CD4-positive, alpha-beta T cell treated with Interleukin-21 for 1 hour (primary cell): ENCODE measurements at regions not wholly inside any gene's neighbourhood (a gene's known extent, or its start where the extent isn't known, plus 50 kb on each side); places are given as distances from the start of the nearest gene placed in this dataset.

ENCODE experiments used
- DNase-seq: peaks from one replicate; pipeline ENCODE4 v3.0.0-alpha.2; 2020

GRCh38 chr5:125348936-125349831 lies 602.7 kb upstream of the ZNF608 start:
- DNase-seq: no peak

DNA sequence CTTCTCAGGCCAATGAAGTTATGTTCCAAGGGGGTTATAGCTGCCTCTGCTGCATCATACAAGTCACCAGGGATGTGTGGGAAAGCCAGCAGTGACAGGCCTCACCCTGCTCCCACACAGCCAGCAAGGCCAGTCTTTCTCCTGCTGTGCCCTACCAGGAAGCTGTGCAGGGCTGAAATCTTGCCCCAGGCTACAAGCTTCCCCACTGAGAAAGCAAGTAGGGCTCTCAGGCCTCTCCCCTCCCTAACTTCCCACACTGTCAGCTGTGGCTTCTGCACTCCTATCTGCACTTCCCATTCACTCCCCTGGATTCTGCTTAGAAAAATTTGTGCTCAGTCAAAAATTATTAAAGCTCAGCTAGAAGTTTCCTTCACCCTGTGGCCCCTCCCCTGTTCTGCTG lies 611.2 kb upstream of the ZNF608 start:
- no peak for DNase-seq

- no peak for DNase-seq
Measured at GRCh38 chr5:125365747-125366146, 619.3 kb upstream of the ZNF608 start.

GRCh38 chr5:125367702-125368101 lies 621.3 kb upstream of the ZNF608 start:
- no peak for DNase-seq

- no peak for DNase-seq
Measured at GRCh38 chr5:125370461-125371205, 624.2 kb upstream of the ZNF608 start.

DNA sequence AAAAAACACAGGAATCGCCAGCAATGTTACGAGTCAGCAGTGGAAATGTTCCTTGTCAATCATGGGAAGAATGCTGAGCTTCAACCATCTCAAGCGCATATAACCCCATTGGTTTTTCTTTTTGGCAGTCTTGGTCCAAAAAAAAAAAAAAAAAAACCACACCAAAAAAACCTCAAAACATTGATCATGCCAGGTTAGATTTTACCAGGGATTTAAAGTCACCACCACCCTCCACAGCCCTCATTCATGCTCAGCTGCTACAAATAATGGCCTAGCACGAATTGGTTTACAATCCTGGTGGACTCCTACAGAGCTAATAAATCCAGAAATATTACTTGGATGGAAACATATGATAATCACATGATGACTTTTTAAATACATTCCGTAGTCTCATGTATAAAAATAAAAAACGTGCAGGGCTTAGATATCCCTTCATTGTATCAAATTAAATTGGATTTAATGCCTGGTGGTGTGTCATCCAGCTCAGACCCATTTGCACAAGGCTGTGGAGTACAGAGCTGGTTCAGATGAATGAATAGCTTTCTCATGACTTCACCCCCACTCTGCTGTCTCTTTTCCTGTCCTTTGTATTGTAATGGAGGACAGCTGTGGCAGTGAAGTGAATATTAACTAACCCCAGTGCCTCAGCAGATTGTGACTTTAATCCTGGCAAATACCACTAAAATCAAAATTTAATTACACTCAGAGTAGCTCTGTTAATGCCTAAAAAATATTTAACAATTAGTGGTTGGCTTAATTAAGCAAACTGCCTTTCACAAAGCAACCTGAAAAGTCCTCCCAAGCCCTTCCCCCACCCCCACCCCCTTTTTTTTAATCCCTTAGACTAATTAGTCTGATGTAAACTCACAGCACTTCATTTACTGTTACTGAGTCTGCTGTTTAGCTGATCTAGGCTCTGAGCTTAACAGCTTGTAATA lies 626.5 kb upstream of the ZNF608 start:
- DNase-seq: no peak

- no peak for DNase-seq
Measured at GRCh38 chr5:125375143-125375542, 628.7 kb upstream of the ZNF608 start.

GRCh38 chr5:125376059-125376641 lies 629.7 kb upstream of the ZNF608 start:
- DNase-seq: no peak

DNA sequence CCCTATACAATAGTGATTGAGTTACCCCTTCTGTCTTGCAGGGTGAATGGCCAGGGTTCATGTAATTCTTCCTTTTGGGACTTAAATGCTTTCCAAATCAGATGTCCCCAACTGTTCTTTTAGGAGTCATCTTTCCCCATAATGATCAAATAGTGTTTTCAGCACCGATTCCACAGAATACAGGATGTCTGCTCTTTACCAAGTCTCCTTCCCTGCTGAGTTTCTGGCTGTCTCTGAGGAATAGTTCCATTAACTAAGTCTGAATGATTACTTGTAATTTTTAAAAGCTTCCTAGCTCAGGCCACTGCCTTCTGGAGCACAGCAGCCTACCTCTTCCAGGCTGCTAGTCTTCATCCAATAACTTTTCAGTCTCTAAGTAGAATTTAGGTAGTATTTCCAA lies 630.7 kb upstream of the ZNF608 start:
- DNase-seq: no peak

GRCh38 chr5:125381290-125381689 lies 634.9 kb upstream of the ZNF608 start:
- DNase-seq: no peak

GRCh38 chr5:125384071-125384470 lies 637.6 kb upstream of the ZNF608 start:
- no peak for DNase-seq

DNA sequence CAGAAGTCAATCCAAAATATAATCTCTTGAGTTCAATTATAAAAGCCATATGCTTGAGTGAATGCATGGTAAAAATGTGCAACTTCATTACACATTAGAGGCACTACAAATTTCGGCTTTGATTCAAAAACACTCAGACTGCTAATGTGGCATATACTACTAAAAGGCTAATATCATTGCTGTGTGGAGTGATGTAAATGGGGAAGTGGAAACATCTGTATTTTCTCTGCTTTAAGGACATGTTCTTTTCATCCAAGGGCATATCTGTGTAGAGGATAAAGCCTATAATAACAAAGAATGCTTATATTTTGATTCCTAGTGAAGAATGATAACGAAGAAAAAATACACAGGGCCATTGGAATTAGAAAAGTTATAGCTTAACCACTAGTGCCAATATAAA lies 643.9 kb upstream of the ZNF608 start:
- DNase-seq: no peak

DNA sequence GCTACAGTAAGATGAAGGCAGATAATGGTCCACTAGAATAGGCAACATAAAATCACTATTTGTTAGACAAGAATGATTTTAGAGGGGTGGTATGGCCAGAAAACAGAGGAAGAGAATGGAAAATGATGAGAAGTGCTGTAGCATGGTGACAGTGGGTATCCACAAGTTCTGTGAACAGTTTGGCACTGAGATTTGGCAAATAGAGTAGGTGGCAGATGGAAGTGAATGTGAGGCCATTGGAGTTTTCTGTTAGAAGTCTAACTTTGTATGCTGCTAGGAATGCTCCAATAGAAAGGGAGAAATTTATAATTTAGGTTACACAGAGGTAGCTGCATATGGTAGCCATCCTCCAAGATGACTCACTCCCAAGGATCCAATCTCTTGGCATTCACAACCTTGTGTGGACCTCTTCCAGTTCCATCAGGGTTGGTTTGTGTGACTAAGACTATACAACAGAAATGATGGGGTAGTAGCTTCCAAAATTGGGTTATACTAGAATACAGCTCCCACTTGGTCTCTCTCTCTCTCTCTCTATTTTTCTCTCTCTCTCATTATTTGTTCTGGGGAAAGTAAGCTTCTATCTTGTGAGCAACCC lies 646.9 kb upstream of the ZNF608 start:
- DNase-seq: no peak

GRCh38 chr5:125394661-125395280 lies 648.3 kb upstream of the ZNF608 start:
- no peak for DNase-seq

DNA sequence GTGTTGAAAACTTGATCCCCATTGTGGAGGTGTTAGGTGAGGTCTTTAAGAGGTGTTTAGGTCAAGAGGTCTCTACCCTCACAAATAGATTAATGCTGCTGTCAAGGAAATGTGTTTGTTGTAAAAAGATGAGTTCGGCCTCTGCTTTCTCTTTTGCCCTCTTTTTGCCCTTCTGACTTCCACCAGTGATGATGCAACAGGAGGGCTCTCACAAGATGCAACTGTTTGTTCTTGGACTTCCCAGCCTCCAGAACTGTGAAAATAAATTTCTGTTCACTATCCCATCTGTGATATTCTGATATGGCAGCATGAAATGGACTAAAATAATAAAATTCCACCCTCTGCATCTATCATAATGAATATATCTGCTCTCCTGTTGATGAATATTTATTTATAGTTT lies 650.0 kb upstream of the ZNF608 start:
- no peak for DNase-seq

DNA sequence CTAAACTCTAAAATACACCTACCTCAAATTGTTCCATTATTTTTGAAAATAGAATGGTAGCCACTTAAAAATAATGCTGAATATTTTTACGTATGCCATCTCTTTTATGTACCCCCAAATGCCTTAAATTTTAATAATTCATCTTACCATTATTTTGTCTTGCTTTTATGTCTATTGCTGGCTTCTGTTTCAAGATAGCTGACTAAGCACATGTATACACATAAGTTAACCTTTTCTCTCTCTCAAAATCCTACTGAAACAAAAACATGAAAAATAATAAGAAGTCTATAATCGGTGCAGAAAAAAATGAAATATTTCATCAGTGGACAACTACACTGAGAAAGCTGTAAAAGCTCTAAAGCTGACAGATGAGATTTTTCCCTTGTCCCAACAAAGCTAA lies 652.0 kb upstream of the ZNF608 start:
- DNase-seq: no peak

DNA sequence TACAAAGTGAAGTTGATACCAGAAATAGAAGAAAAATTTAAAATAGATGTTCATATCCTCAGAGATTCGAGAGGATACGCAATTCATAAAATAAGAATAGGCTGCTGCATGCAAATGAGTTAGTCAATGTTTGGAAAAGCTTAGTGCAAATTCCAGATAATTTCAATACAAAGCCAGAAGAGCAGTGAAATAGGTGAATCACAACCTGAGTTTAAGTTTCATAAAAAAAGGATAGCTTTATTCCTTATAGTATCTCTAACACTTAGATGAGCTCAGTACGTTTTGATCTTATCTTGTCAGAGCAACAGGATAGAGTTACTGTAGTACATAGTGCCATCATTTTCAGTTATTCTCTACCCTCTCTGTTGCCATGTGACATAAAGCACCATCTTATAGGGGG lies 653.4 kb upstream of the ZNF608 start:
- no peak for DNase-seq

GRCh38 chr5:125401724-125402622 lies 655.5 kb upstream of the ZNF608 start:
- no peak for DNase-seq

GRCh38 chr5:125402787-125403186 lies 656.3 kb upstream of the ZNF608 start:
- DNase-seq: no peak

- no peak for DNase-seq
Measured at GRCh38 chr5:125404056-125404455, 657.6 kb upstream of the ZNF608 start.
